MCF 10A (cell line): ENCODE measurements at regions not wholly inside any gene's neighbourhood (a gene's known extent, or its start where the extent isn't known, plus 50 kb on each side); places are given as distances from the start of the nearest gene placed in this dataset.

ENCODE experiments used
- BruUV-seq: library from RNA; stranded (reverse); fragments of 400-500 nt; replicated peaks from 2 replicates; lab custom pipeline; 2021; lab: Mats Ljungman, UMichigan
- CTCF ChIA-PET: fragments of 300-600 bp; sonication (Branson Sonifier 250); formaldehyde crosslinking; extraction: SDS; loops from one replicate; lab custom pipeline; 2021; ENCODE audit warnings: antibody characterized with exemption, inconsistent platforms; lab: Yijun Ruan, JAX
- POLR2A ChIA-PET: fragments of 300-600, 350-650 bp; sonication (Branson Sonifier 250); formaldehyde crosslinking; extraction: SDS; loops from one replicate; lab custom pipeline; 2020; ENCODE audit warnings: antibody characterized with exemption, inconsistent platforms; lab: Yijun Ruan, JAX
- DNase-seq: peaks from one replicate; pipeline ENCODE4 v3.0.0-alpha.2; 2018; ENCODE audit not compliant: unreplicated experiment
- H3K27ac Mint-ChIP-seq: one replicate; pipeline ENCODE4 v1.8.0; 2022; ENCODE audit warnings: mild to moderate bottlenecking, low read depth, mixed read lengths; ENCODE audit not compliant: unreplicated experiment
- H3K27me3 Mint-ChIP-seq: one replicate; pipeline ENCODE4 v1.8.0; 2022; ENCODE audit warnings: mixed read lengths; ENCODE audit not compliant: insufficient read depth, unreplicated experiment
- H3K36me3 Mint-ChIP-seq: one replicate; pipeline ENCODE4 v1.8.0; 2022; ENCODE audit warnings: mild to moderate bottlenecking, moderate library complexity, mixed read lengths; ENCODE audit not compliant: insufficient read depth, unreplicated experiment
- H3K4me1 Mint-ChIP-seq: one replicate; pipeline ENCODE4 v1.8.0; 2022; ENCODE audit warnings: mixed read lengths; ENCODE audit not compliant: insufficient read depth, unreplicated experiment
- H3K4me3 Mint-ChIP-seq: one replicate; pipeline ENCODE4 v1.8.0; 2022; ENCODE audit warnings: mild to moderate bottlenecking, moderate library complexity, mixed read lengths; ENCODE audit not compliant: unreplicated experiment
- H3K9me3 Mint-ChIP-seq: one replicate; pipeline ENCODE4 v1.8.0; 2022; ENCODE audit warnings: mixed read lengths; ENCODE audit not compliant: unreplicated experiment
- CTCF ChIP-seq: fragments of 200-600 bp; IDR thresholded peaks from one replicate; pipeline ENCODE4 v1.8.0; 2022; ENCODE audit warnings: antibody characterized with exemption, mild to moderate bottlenecking; ENCODE audit not compliant: unreplicated experiment
- intact Hi-C: fragments of 100-400 bp; cut with micrococcal nuclease; formaldehyde crosslinking; loops from 2 replicates; pipeline ENCODE4 v1.14.1; 2022

GRCh38 chr2:37786854-37787253 lies 115.4 kb upstream of the CDC42EP3 start:
- Mint-ChIP-seq H3K27me3 (no peaks in the 10 kb centered on the region), H3K27ac (peak overlapping the region; percentile 59), H3K4me1 (peaks cover 36% of the 10 kb centered on the region), H3K9me3 (no peaks in the 10 kb centered on the region), H3K36me3 (no peaks in the 10 kb centered on the region), H3K4me3 (peak overlapping the region; percentile 9)
- ChIA-PET POLR2A (interaction anchor here (0.7 to 2.0 kb wide), 13 partner anchors 10 to 326 kb away, joined by 3 to 15 read pairs (median 4); no protein-coding TSS in a partner anchor), CTCF (no interaction called here)
- peak; percentile 97 for DNase-seq
- no peak for TF ChIP-seq CTCF
- no TSS peak for BruUV-seq
- intact Hi-C loops, result no loop called here

- intact Hi-C loops, result no loop called here
- Mint-ChIP-seq H3K27me3 (no peaks in the 10 kb centered on the region), H3K4me1 (peaks cover 30% of the 10 kb centered on the region), H3K4me3 (no peak overlapping the region), H3K9me3 (peaks cover 1% of the 10 kb centered on the region), H3K27ac (no peak overlapping the region), H3K36me3 (no peaks in the 10 kb centered on the region)
- TF ChIP-seq CTCF, result no peak
- BruUV-seq, result no TSS peak
- POLR2A ChIA-PET, result no interaction called here
- DNase-seq, result no peak
- CTCF ChIA-PET, result no interaction called here
Measured at GRCh38 chr2:37788602-37789209, 117.3 kb upstream of the CDC42EP3 start.

DNA sequence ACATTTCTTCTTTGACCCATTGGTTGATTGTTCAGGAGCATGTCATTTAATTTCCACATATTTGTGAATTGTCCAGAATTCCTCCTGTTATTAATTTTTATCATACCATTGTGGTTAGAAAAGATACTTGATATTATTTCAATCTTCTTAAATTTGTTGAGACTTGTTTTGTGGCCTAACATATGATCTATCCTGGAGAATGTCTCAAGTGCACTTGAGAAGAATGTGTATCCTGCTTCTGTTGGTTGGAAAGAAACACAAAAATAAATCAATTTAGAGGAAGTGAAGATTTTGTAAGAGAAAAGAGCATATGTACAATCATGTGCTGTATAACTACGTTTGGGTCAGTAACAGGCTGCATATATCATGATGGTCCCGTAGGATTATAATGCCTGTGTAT lies 118.6 kb upstream of the CDC42EP3 start:
- H3K4me3 Mint-ChIP-seq, result no peak overlapping the region
- no peak for DNase-seq
- H3K9me3 Mint-ChIP-seq, result peaks cover 7% of the 10 kb centered on the region
- H3K36me3 Mint-ChIP-seq, result no peaks in the 10 kb centered on the region
- intact Hi-C loops, result no loop called here
- peak overlapping the region; percentile 15 for H3K27ac Mint-ChIP-seq
- ChIA-PET CTCF (interaction anchor here (1.0 kb wide), 1 partner anchor 204 kb away, joined by 3 read pairs; no protein-coding TSS in a partner anchor), POLR2A (interaction anchor here (0.9 kb wide), 1 partner anchor 11 kb away, joined by 6 read pairs; no protein-coding TSS in a partner anchor)
- no peak for TF ChIP-seq CTCF
- H3K4me1 Mint-ChIP-seq, result peaks cover 36% of the 10 kb centered on the region
- no TSS peak for BruUV-seq
- no peaks in the 10 kb centered on the region for H3K27me3 Mint-ChIP-seq

GRCh38 chr2:37790462-37790861 lies 119.0 kb upstream of the CDC42EP3 start:
- no peak for DNase-seq
- Mint-ChIP-seq H3K4me1 (peaks cover 39% of the 10 kb centered on the region), H3K36me3 (no peaks in the 10 kb centered on the region), H3K9me3 (peaks cover 7% of the 10 kb centered on the region), H3K27me3 (no peaks in the 10 kb centered on the region), H3K4me3 (no peak overlapping the region), H3K27ac (peak overlapping the region; percentile 15)
- no peak for TF ChIP-seq CTCF
- CTCF ChIA-PET, result interaction anchor here (1.0 kb wide), 1 partner anchor 204 kb away, joined by 3 read pairs; no protein-coding TSS in a partner anchor
- POLR2A ChIA-PET, result interaction anchor here (0.9 kb wide), 1 partner anchor 11 kb away, joined by 6 read pairs; no protein-coding TSS in a partner anchor
- intact Hi-C loops, result no loop called here
- BruUV-seq, result no TSS peak
